C4-2B (cell line): ENCODE measurements at regions not wholly inside any gene's neighbourhood (a gene's known extent, or its start where the extent isn't known, plus 50 kb on each side); places are given as distances from the start of the nearest gene placed in this dataset.

ENCODE experiments used
- ZFX ChIP-seq: fragments of 450-650 bp; IDR thresholded peaks from 2 replicates; pipeline ENCODE4 v1.6.1; 2017
- TF ChIP-seq, protein P1 (sequence below): fragments of 450-650 bp; conservative IDR thresholded peaks from 2 replicates; pipeline ENCODE4 v1.5.1; 2017; ENCODE audit warnings: mild to moderate bottlenecking

DNA sequence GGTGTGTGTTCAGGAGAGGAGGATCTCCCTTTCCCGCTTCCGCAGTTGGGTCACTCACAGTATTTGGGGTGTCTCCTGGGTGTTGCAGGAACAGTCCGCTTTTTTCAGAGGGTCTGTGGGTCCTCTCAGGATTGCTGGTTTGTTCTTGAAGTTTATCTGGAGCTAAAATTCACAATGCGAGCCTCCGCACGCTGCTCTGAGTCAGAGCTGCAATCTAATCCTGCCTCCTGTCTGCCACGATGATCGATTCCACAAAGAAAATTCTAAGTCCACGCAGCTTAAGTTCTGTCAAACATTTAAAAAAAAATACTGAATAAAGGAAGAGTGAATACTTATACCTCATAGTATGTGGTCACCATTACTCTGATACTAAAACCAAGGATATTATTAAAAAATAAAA is 76.5 kb downstream of the RAD51AP2 start:
- TF ChIP-seq, protein P1, sequence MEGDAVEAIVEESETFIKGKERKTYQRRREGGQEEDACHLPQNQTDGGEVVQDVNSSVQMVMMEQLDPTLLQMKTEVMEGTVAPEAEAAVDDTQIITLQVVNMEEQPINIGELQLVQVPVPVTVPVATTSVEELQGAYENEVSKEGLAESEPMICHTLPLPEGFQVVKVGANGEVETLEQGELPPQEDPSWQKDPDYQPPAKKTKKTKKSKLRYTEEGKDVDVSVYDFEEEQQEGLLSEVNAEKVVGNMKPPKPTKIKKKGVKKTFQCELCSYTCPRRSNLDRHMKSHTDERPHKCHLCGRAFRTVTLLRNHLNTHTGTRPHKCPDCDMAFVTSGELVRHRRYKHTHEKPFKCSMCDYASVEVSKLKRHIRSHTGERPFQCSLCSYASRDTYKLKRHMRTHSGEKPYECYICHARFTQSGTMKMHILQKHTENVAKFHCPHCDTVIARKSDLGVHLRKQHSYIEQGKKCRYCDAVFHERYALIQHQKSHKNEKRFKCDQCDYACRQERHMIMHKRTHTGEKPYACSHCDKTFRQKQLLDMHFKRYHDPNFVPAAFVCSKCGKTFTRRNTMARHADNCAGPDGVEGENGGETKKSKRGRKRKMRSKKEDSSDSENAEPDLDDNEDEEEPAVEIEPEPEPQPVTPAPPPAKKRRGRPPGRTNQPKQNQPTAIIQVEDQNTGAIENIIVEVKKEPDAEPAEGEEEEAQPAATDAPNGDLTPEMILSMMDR, result no peak
- no peak for TF ChIP-seq ZFX
